UCSD-AML1 (cell line): ENCODE measurements at regions not wholly inside any gene's neighbourhood (a gene's known extent, or its start where the extent isn't known, plus 50 kb on each side); places are given as distances from the start of the nearest gene placed in this dataset.

Experiments
- DNase-seq: peaks from one replicate; lab custom pipeline; 2025; ENCODE audit not compliant: unreplicated experiment; lab: John Stamatoyannopoulos, UW

- DNase-seq: no peak
These were observed 242.5 kb upstream of the AJAP1 start for GRCh38 chr1:4411862-4412261.

GRCh38 chr1:4415476-4415875 is 238.9 kb upstream of the AJAP1 start:
- DNase-seq: no peak

GRCh38 chr1:4416189-4416588 is 238.2 kb upstream of the AJAP1 start:
- DNase-seq: no peak

- no peak for DNase-seq
These were observed 236.4 kb upstream of the AJAP1 start for GRCh38 chr1:4418021-4418420.

GRCh38 chr1:4421986-4422385 is 232.4 kb upstream of the AJAP1 start:
- no peak for DNase-seq

GRCh38 chr1:4422504-4423289 is 231.7 kb upstream of the AJAP1 start:
- DNase-seq: no peak

- DNase-seq: no peak
These were observed 230.2 kb upstream of the AJAP1 start for GRCh38 chr1:4424254-4424653.

- DNase-seq: no peak
These were observed 229.6 kb upstream of the AJAP1 start for GRCh38 chr1:4424766-4425165.

- no peak for DNase-seq
These were observed 228.5 kb upstream of the AJAP1 start for GRCh38 chr1:4425892-4426291.

- no peak for DNase-seq
These were observed 225.7 kb upstream of the AJAP1 start for GRCh38 chr1:4428711-4429110.

GRCh38 chr1:4430406-4431365 is 223.7 kb upstream of the AJAP1 start:
- no peak for DNase-seq

- DNase-seq: no peak
These were observed 222.9 kb upstream of the AJAP1 start for GRCh38 chr1:4431491-4431890.

GRCh38 chr1:4433075-4433474 is 221.3 kb upstream of the AJAP1 start:
- no peak for DNase-seq

- no peak for DNase-seq
These were observed 210.3 kb upstream of the AJAP1 start for GRCh38 chr1:4444086-4444485.

- DNase-seq: no peak
These were observed 206.5 kb upstream of the AJAP1 start for GRCh38 chr1:4447778-4448420.

GRCh38 chr1:4449972-4450371 is 204.4 kb upstream of the AJAP1 start:
- no peak for DNase-seq

GRCh38 chr1:4452701-4453100 is 201.7 kb upstream of the AJAP1 start:
- no peak for DNase-seq

- DNase-seq: no peak
These were observed 194.4 kb upstream of the AJAP1 start for GRCh38 chr1:4460052-4460451.

GRCh38 chr1:4460651-4461050 is 193.8 kb upstream of the AJAP1 start:
- DNase-seq: no peak

GRCh38 chr1:4461726-4462290 is 192.6 kb upstream of the AJAP1 start:
- DNase-seq: no peak

GRCh38 chr1:4462831-4463484 is 191.5 kb upstream of the AJAP1 start:
- no peak for DNase-seq
